ENCODE measurements at regions not wholly inside any gene's neighbourhood (a gene's known extent, or its start where the extent isn't known, plus 50 kb on each side); places are given as distances from the start of the nearest gene placed in this dataset.

DNA sequence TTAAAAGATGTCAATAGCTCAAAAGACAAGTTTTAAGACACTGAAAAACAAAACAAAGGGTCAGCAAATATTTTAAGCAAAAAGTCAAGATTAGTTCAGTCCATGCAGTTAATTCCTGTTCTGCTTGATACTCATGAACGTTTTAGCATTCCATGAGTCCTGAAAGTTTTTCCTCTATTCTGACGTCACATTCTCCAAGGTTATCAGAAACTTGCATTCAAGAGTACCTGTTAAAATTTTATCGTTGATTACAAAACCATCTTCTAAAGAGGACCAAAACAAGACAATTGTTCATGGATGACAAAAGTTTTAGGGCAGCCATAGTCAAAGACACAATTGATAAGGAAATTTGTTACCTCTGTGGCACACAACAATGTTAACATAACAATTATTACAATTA, 52.5 kb upstream of the VOPP1 start:
- no peak for DNase-seq (ENCODE audit: low spot score in 2 of 2)
- H3K9me3 ChIP-seq: peaks cover 0 to 4% of the 10 kb centered on the region in 2 donors
- peaks cover 0 to 3% of the 10 kb centered on the region in 2 donors for H3K27me3 ChIP-seq
- H3K4me3 ChIP-seq: no peak overlapping the region
- intact Hi-C loops (cut with DNase I; ENCODE audit: low total_unique reads): no loop called here
- no peaks in the 10 kb centered on the region for H3K4me1 ChIP-seq
- no peak overlapping the region for H3K27ac ChIP-seq
- no peaks in the 10 kb centered on the region for H3K36me3 ChIP-seq
- TF ChIP-seq POLR2A (IDR thresholded peaks at IDR 0.05) (no peak), POLR2AphosphoS5 (IDR thresholded peaks at IDR 0.05) (no peak)
- TF ChIP-seq, protein P1, sequence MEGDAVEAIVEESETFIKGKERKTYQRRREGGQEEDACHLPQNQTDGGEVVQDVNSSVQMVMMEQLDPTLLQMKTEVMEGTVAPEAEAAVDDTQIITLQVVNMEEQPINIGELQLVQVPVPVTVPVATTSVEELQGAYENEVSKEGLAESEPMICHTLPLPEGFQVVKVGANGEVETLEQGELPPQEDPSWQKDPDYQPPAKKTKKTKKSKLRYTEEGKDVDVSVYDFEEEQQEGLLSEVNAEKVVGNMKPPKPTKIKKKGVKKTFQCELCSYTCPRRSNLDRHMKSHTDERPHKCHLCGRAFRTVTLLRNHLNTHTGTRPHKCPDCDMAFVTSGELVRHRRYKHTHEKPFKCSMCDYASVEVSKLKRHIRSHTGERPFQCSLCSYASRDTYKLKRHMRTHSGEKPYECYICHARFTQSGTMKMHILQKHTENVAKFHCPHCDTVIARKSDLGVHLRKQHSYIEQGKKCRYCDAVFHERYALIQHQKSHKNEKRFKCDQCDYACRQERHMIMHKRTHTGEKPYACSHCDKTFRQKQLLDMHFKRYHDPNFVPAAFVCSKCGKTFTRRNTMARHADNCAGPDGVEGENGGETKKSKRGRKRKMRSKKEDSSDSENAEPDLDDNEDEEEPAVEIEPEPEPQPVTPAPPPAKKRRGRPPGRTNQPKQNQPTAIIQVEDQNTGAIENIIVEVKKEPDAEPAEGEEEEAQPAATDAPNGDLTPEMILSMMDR (IDR thresholded peaks at IDR 0.05): no peak

GRCh38 chr7:55623617-55624016, 51.3 kb upstream of the VOPP1 start:
- intact Hi-C loops (cut with DNase I; ENCODE audit: low total_unique reads): no loop called here
- Histone ChIP-seq H3K9me3 (peaks cover 4 to 9% of the 10 kb centered on the region in 2 donors), H3K27ac (no peak overlapping the region), H3K4me3 (no peak overlapping the region), H3K27me3 (no peaks in the 10 kb centered on the region), H3K36me3 (no peaks in the 10 kb centered on the region), H3K4me1 (no peaks in the 10 kb centered on the region)
- TF ChIP-seq POLR2AphosphoS5 (IDR thresholded peaks at IDR 0.05) (no peak), POLR2A (IDR thresholded peaks at IDR 0.05) (no peak)
- TF ChIP-seq, protein P1 (IDR thresholded peaks at IDR 0.05): no peak
- no peak for DNase-seq (ENCODE audit: low spot score in 2 of 2)

GRCh38 chr7:55622241-55622640, 49.9 kb upstream of the VOPP1 start:
- no peak for DNase-seq (ENCODE audit: low spot score in 2 of 2)
- Histone ChIP-seq H3K9me3 (peaks cover 4 to 15% of the 10 kb centered on the region in 2 donors), H3K4me1 (no peaks in the 10 kb centered on the region), H3K36me3 (no peaks in the 10 kb centered on the region), H3K27me3 (no peaks in the 10 kb centered on the region), H3K4me3 (no peak overlapping the region), H3K27ac (no peak overlapping the region)
- intact Hi-C loops (cut with DNase I; ENCODE audit: low total_unique reads): no loop called here
- TF ChIP-seq POLR2A (IDR thresholded peaks at IDR 0.05): no peak
- TF ChIP-seq, protein P1 (IDR thresholded peaks at IDR 0.05): no peak
- no peak for TF ChIP-seq POLR2AphosphoS5 (IDR thresholded peaks at IDR 0.05)

Measured in breast epithelium (tissue), 4 donors.